Neural cell (in vitro differentiated cells): ENCODE measurements at regions not wholly inside any gene's neighbourhood (a gene's known extent, or its start where the extent isn't known, plus 50 kb on each side); places are given as distances from the start of the nearest gene placed in this dataset.
A peak's percentile ranks its signal among the peaks of the same experiment; 100 is the strongest.

Experiments
- H2AFZ ChIP-seq: fragments of 200-600, 300-800 bp; sonication (generic), shearing (Covaris generic); 2 replicates; pipeline ENCODE4 v1.6.0; 2014; ENCODE audit warnings: low read depth, mild to moderate bottlenecking, antibody characterized with exemption, low read length, moderate library complexity
- H3F3A ChIP-seq: fragments of 200-600 bp; shearing (Covaris generic); 2 replicates; pipeline ENCODE4 v1.6.1; 2016; ENCODE audit warnings: mild to moderate bottlenecking, moderate library complexity, mixed read lengths, antibody characterized with exemption, low read length; ENCODE audit not compliant: insufficient read depth, poor library complexity, severe bottlenecking
- H3K27ac ChIP-seq: fragments of 200-600, 300-800 bp; sonication (generic), shearing (Covaris generic); 2 replicates; pipeline ENCODE4 v1.5.1; 2014; ENCODE audit warnings: mild to moderate bottlenecking, low read length, moderate library complexity
- H3K27me3 ChIP-seq: fragments of 300-800, 200-600 bp; sonication (generic), shearing (Covaris generic); 2 replicates; pipeline ENCODE4 v1.6.0; 2014; ENCODE audit warnings: mild to moderate bottlenecking, low read depth, low read length, moderate library complexity; ENCODE audit not compliant: insufficient read depth
- H3K36me3 ChIP-seq: fragments of 300-800, 200-600 bp; sonication (generic), shearing (Covaris generic); 2 replicates; pipeline ENCODE4 v1.5.1; 2014; ENCODE audit warnings: mild to moderate bottlenecking, antibody characterized with exemption, low read length, moderate library complexity; ENCODE audit not compliant: insufficient read depth
- H3K4me2 ChIP-seq: fragments of 300-800, 200-600 bp; sonication (generic), shearing (Covaris generic); 2 replicates; pipeline ENCODE4 v1.6.0; 2014; ENCODE audit warnings: mild to moderate bottlenecking, low read length
- H3K4me3 ChIP-seq: fragments of 300-800, 200-600 bp; sonication (generic), shearing (Covaris generic); 2 replicates; pipeline ENCODE4 v1.5.1; 2014; ENCODE audit warnings: mild to moderate bottlenecking, low read length, moderate library complexity
- H3K79me2 ChIP-seq: fragments of 200-600 bp; shearing (Covaris generic); replicated peaks from 2 replicates; pipeline ENCODE4 v1.6.0; 2014; ENCODE audit warnings: mild to moderate bottlenecking, low read length, moderate library complexity; ENCODE audit not compliant: insufficient read depth
- H3K9ac ChIP-seq: fragments of 300-800, 200-600 bp; sonication (generic), shearing (Covaris generic); 2 replicates; pipeline ENCODE4 v1.6.1; 2016; ENCODE audit warnings: mild to moderate bottlenecking, low read length, mixed read lengths
- H3K9me2 ChIP-seq: fragments of 200-600 bp; shearing (Covaris generic); 2 replicates; pipeline ENCODE4 v1.6.1; 2016; ENCODE audit warnings: mild to moderate bottlenecking, low read length, mixed read lengths; ENCODE audit not compliant: insufficient read depth
- H3K9me3 ChIP-seq: fragments of 200-600, 300-800 bp; sonication (generic), shearing (Covaris generic); 2 replicates; pipeline ENCODE4 v1.6.1; 2016; ENCODE audit warnings: mild to moderate bottlenecking, mixed run types, low read length, moderate library complexity, mixed read lengths
- H4K20me1 ChIP-seq: fragments of 200-600 bp; shearing (Covaris generic); 2 replicates; pipeline ENCODE4 v1.6.1; 2016; ENCODE audit warnings: mild to moderate bottlenecking, mixed run types; ENCODE audit not compliant: insufficient read depth
- EP300 ChIP-seq: fragments of 450-650 bp; conservative IDR thresholded peaks from 2 replicates; pipeline ENCODE4 v1.6.1; 2014; ENCODE audit warnings: antibody characterized with exemption, mild to moderate bottlenecking, moderate library complexity; ENCODE audit not compliant: poor library complexity, severe bottlenecking
- EZH2 ChIP-seq: fragments of 200-600, 300-800 bp; shearing (Covaris generic), sonication (generic); IDR thresholded peaks from 2 replicates; pipeline ENCODE4 v1.6.1; 2014; ENCODE audit warnings: antibody characterized with exemption, low read length, borderline replicate concordance, mild to moderate bottlenecking; ENCODE audit not compliant: insufficient read depth, poor library complexity, severe bottlenecking
- POLR2AphosphoS5 ChIP-seq: IDR thresholded peaks from 2 replicates; pipeline ENCODE4 v1.6.1; 2012
- RAD21 ChIP-seq: fragments of 450-650 bp; conservative IDR thresholded peaks from 2 replicates; pipeline ENCODE4 v1.6.1; 2014; ENCODE audit warnings: antibody characterized with exemption, mild to moderate bottlenecking, moderate library complexity
- REST ChIP-seq: IDR thresholded peaks from 2 replicates; pipeline ENCODE4 v1.6.1; 2012; ENCODE audit warnings: borderline replicate concordance
- SMC3 ChIP-seq: fragments of 450-650 bp; conservative IDR thresholded peaks from 2 replicates; pipeline ENCODE4 v1.6.1; 2014; ENCODE audit warnings: antibody characterized with exemption, mild to moderate bottlenecking, moderate library complexity; ENCODE audit not compliant: poor library complexity
- TAF1 ChIP-seq: IDR thresholded peaks from 2 replicates; pipeline ENCODE4 v1.6.1; 2012; ENCODE audit warnings: low read depth

GRCh38 chr5:62059960-62060359 is 246.0 kb upstream of the KIF2A start:
- Histone ChIP-seq H4K20me1 (no peaks in the 10 kb centered on the region), H3K27ac (no peak overlapping the region), H3K4me2 (no peak overlapping the region), H3K9ac (no peak overlapping the region), H3K79me2 (no peaks in the 10 kb centered on the region), H3F3A (no peaks in the 10 kb centered on the region), H3K9me2 (no peaks in the 10 kb centered on the region), H3K4me3 (no peak overlapping the region), H2AFZ (no peak overlapping the region), H3K27me3 (no peaks in the 10 kb centered on the region), H3K9me3 (no peaks in the 10 kb centered on the region), H3K36me3 (no peaks in the 10 kb centered on the region)
- TF ChIP-seq REST (no peak), POLR2AphosphoS5 (no peak), EP300 (no peak), SMC3 (no peak), RAD21 (no peak)

GRCh38 chr5:62065050-62065449 is 241.0 kb upstream of the KIF2A start:
- H3K27ac ChIP-seq, result no peak overlapping the region
- H3K27me3 ChIP-seq, result no peaks in the 10 kb centered on the region
- H2AFZ ChIP-seq, result no peak overlapping the region
- no peaks in the 10 kb centered on the region for H3K9me2 ChIP-seq
- H3F3A ChIP-seq, result no peaks in the 10 kb centered on the region
- no peaks in the 10 kb centered on the region for H3K79me2 ChIP-seq
- no peak for TF ChIP-seq TAF1
- no peaks in the 10 kb centered on the region for H4K20me1 ChIP-seq
- no peak overlapping the region for H3K9ac ChIP-seq
- no peak overlapping the region for H3K4me2 ChIP-seq
- H3K4me3 ChIP-seq, result no peak overlapping the region
- no peaks in the 10 kb centered on the region for H3K36me3 ChIP-seq
- no peaks in the 10 kb centered on the region for H3K9me3 ChIP-seq

GRCh38 chr5:62066761-62067277 is 239.2 kb upstream of the KIF2A start:
- no peaks in the 10 kb centered on the region for H3K9me2 ChIP-seq
- no peak overlapping the region for H2AFZ ChIP-seq
- no peak overlapping the region for H3K9ac ChIP-seq
- H3K36me3 ChIP-seq, result no peaks in the 10 kb centered on the region
- no peaks in the 10 kb centered on the region for H3K27me3 ChIP-seq
- no peak overlapping the region for H3K4me2 ChIP-seq
- no peak overlapping the region for H3K27ac ChIP-seq
- H3K9me3 ChIP-seq, result no peaks in the 10 kb centered on the region
- H3F3A ChIP-seq, result no peaks in the 10 kb centered on the region
- H3K79me2 ChIP-seq, result no peaks in the 10 kb centered on the region
- no peak overlapping the region for H3K4me3 ChIP-seq
- no peaks in the 10 kb centered on the region for H4K20me1 ChIP-seq
- TF ChIP-seq EZH2 (no peak), POLR2AphosphoS5 (peak; percentile 40), EP300 (peak; percentile 90)
